Gastrocnemius medialis (tissue), 4 donors: ENCODE measurements at regions not wholly inside any gene's neighbourhood (a gene's known extent, or its start where the extent isn't known, plus 50 kb on each side); places are given as distances from the start of the nearest gene placed in this dataset.

Experiments
- ATAC-seq, 2 donors: fragments of 150-250 bp; one replicate each; pipeline ENCODE4 v1.9.1; 2016
- DNase-seq, 2 donors: peaks; one replicate each; pipeline ENCODE4 v3.0.0-alpha.2; 2019
- H3K27ac ChIP-seq, 4 donors: fragments of 200-600 bp; sonication (generic); 1 replicate in 1 of 4; 2 replicates in 3 of 4; pipeline ENCODE4 v1.5.1; 2016 to 2018; ENCODE audit warnings: mild to moderate bottlenecking in 2 of 4, moderate library complexity in 1 of 4
- H3K27me3 ChIP-seq, 3 donors: fragments of 200-600 bp; sonication (generic) in 2 of 3; 1 replicate in 1 of 3; 2 replicates in 2 of 3; pipeline versions ENCODE4 v1.5.1 to v1.6.0; 2016 to 2019; ENCODE audit warnings: mild to moderate bottlenecking in 1 of 3, moderate library complexity in 1 of 3
- H3K36me3 ChIP-seq, 2 donors: fragments of 200-600 bp; sonication (generic) in 1 of 2; one replicate each; pipeline ENCODE4 v1.5.1; 2017 to 2018
- H3K4me1 ChIP-seq, 2 donors: fragments of 200-600 bp; sonication (generic) in 1 of 2; one replicate each; pipeline ENCODE4 v1.5.1; 2016 to 2017; ENCODE audit warnings: mild to moderate bottlenecking in 2 of 2
- H3K4me3 ChIP-seq, 4 donors: fragments of 200-600 bp; sonication (generic) in 3 of 4; 1 replicate in 1 of 4; 2 replicates in 3 of 4; pipeline ENCODE4 v1.5.1; 2016 to 2019; ENCODE audit warnings: mild to moderate bottlenecking in 2 of 4
- H3K9me3 ChIP-seq, 3 donors: fragments of 200-600 bp; sonication (generic) in 2 of 3; 1 replicate in 1 of 3; 2 replicates in 2 of 3; pipeline ENCODE4 v1.5.1; 2016 to 2019
- POLR2A ChIP-seq, 2 donors: fragments of 450-650 bp; IDR thresholded peaks; one replicate each; pipeline ENCODE4 v1.6.1; 2017; ENCODE audit warnings: antibody characterized with exemption in 2 of 2, mild to moderate bottlenecking in 2 of 2, moderate library complexity in 2 of 2
- in situ Hi-C, 4 donors: fragments of 200-750 bp; cut with MboI; loops; one replicate each; pipeline versions ENCODE4 v1.15.0 to v1.8.0; 2017; ENCODE audit warnings: low sequenced_read_pairs in 4 of 4
- intact Hi-C: fragments of 100-400 bp; cut with DNase I; formaldehyde crosslinking; loops from one replicate; pipeline ENCODE4 v1.15.1; 2023; ENCODE audit warnings: low total_unique reads
- TF ChIP-seq, protein P1 (sequence below), 5 experiments: fragments of 450-650 bp in 3 of 5; fragments of 200-600 bp in 2 of 5; sonication (generic) in 2 of 5; IDR thresholded peaks in 4 of 5; conservative IDR thresholded peaks in 1 of 5; 1 replicate in 4 of 5; 2 replicates in 1 of 5; pipeline ENCODE4 v1.5.1; 2016 to 2019; ENCODE audit warnings: antibody characterized with exemption in 5 of 5, mild to moderate bottlenecking in 3 of 5, moderate library complexity in 3 of 5

DNA sequence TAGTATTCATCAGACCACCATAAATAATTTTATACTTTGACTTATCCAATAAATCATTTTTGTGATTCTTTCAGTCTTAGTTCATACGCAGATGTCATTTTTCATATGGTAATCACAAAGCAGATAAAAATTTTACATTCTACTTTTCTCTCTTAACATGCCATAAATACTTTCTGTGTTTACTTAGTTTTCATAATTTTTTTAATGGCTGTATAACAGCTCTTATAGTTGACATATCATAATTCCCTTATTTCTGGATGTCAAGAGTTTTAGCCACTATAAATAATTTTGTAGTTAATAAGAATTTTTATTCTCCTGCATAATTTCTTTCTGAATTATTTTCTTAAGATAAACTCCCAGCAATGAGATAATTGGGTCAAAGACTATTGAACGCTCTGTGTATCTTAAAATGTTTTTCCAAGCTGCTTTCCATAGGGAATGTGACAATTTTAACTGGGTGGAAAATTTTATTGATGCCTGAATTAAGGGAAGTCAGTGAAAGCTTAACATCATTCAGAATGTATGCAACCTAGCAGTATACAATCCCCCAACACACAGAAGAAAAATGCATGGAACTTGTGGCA, 702.7 kb downstream of the EPM2A start:
- intact Hi-C loops, result no loop called here
- H3K27me3 ChIP-seq, result no peaks in the 10 kb centered on the region
- no peak overlapping the region for H3K4me3 ChIP-seq
- no peak for DNase-seq
- H3K9me3 ChIP-seq, result no peaks in the 10 kb centered on the region
- in situ Hi-C loops, result loop anchor here in 1 of 4 donors (25.0 kb wide), 1 partner anchor 445 kb away; no protein-coding TSS in a partner anchor
- H3K4me1 ChIP-seq, result no peaks in the 10 kb centered on the region
- ATAC-seq, result no peak
- H3K36me3 ChIP-seq, result no peaks in the 10 kb centered on the region
- no peak overlapping the region for H3K27ac ChIP-seq
- TF ChIP-seq, protein P1, sequence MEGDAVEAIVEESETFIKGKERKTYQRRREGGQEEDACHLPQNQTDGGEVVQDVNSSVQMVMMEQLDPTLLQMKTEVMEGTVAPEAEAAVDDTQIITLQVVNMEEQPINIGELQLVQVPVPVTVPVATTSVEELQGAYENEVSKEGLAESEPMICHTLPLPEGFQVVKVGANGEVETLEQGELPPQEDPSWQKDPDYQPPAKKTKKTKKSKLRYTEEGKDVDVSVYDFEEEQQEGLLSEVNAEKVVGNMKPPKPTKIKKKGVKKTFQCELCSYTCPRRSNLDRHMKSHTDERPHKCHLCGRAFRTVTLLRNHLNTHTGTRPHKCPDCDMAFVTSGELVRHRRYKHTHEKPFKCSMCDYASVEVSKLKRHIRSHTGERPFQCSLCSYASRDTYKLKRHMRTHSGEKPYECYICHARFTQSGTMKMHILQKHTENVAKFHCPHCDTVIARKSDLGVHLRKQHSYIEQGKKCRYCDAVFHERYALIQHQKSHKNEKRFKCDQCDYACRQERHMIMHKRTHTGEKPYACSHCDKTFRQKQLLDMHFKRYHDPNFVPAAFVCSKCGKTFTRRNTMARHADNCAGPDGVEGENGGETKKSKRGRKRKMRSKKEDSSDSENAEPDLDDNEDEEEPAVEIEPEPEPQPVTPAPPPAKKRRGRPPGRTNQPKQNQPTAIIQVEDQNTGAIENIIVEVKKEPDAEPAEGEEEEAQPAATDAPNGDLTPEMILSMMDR (IDR thresholded peaks at IDR 0.05 in 4 of 5, conservative IDR thresholded peaks at IDR 0.05 in 1 of 5), result no peak
- no peak for TF ChIP-seq POLR2A (IDR thresholded peaks at IDR 0.05)

GRCh38 chr6:145034664-145035063, 700.7 kb downstream of the EPM2A start:
- TF ChIP-seq POLR2A (IDR thresholded peaks at IDR 0.05), result no peak
- TF ChIP-seq, protein P1 (IDR thresholded peaks at IDR 0.05 in 4 of 5, conservative IDR thresholded peaks at IDR 0.05 in 1 of 5), result no peak
- intact Hi-C loops (no loop called here), in situ Hi-C loops (loop anchor here in 1 of 4 donors (25.0 kb wide), 1 partner anchor 447 kb away; no protein-coding TSS in a partner anchor)
- Histone ChIP-seq H3K4me1 (no peaks in the 10 kb centered on the region), H3K9me3 (no peaks in the 10 kb centered on the region), H3K27ac (no peak overlapping the region), H3K27me3 (no peaks in the 10 kb centered on the region), H3K36me3 (no peaks in the 10 kb centered on the region), H3K4me3 (no peak overlapping the region)
- no peak for DNase-seq
- ATAC-seq, result no peak

GRCh38 chr6:145036236-145036635, 699.1 kb downstream of the EPM2A start:
- Histone ChIP-seq H3K27me3 (no peaks in the 10 kb centered on the region), H3K27ac (no peak overlapping the region), H3K9me3 (no peaks in the 10 kb centered on the region), H3K36me3 (no peaks in the 10 kb centered on the region), H3K4me1 (no peaks in the 10 kb centered on the region), H3K4me3 (no peak overlapping the region)
- TF ChIP-seq, protein P1 (IDR thresholded peaks at IDR 0.05 in 4 of 5, conservative IDR thresholded peaks at IDR 0.05 in 1 of 5), result no peak
- no peak for TF ChIP-seq POLR2A (IDR thresholded peaks at IDR 0.05)
- ATAC-seq (no peak), DNase-seq (no peak)
- in situ Hi-C loops (loop anchor here in 1 of 4 donors (25.0 kb wide), 1 partner anchor 449 kb away; no protein-coding TSS in a partner anchor), intact Hi-C loops (no loop called here)

GRCh38 chr6:145036848-145037567, 698.3 kb downstream of the EPM2A start:
- intact Hi-C loops (no loop called here), in situ Hi-C loops (loop anchor here in 1 of 4 donors (25.0 kb wide), 1 partner anchor 450 kb away; no protein-coding TSS in a partner anchor)
- no peak for ATAC-seq

More at GRCh38 chr6:145036848-145037567, 698.3 kb downstream of the EPM2A start:
- Histone ChIP-seq H3K27me3 (no peaks in the 10 kb centered on the region), H3K4me1 (no peaks in the 10 kb centered on the region), H3K27ac (no peak overlapping the region), H3K4me3 (no peak overlapping the region), H3K9me3 (no peaks in the 10 kb centered on the region), H3K36me3 (no peaks in the 10 kb centered on the region)
- no peak for TF ChIP-seq POLR2A (IDR thresholded peaks at IDR 0.05)
- TF ChIP-seq, protein P1 (IDR thresholded peaks at IDR 0.05 in 4 of 5, conservative IDR thresholded peaks at IDR 0.05 in 1 of 5), result no peak
- no peak for DNase-seq
